Stomach (tissue), 4 donors: ENCODE measurements at regions not wholly inside any gene's neighbourhood (a gene's known extent, or its start where the extent isn't known, plus 50 kb on each side); places are given as distances from the start of the nearest gene placed in this dataset.

Experiments
- CTCF ChIP-seq, 7 experiments: fragments of 450-650 bp in 4 of 7; fragments of 200-600 bp in 3 of 7; sonication (generic) in 3 of 7; IDR thresholded peaks; one replicate each; pipeline ENCODE4 v1.5.1; 2016 to 2019; ENCODE audit warnings: antibody characterized with exemption in 7 of 7, control low read depth in 2 of 7, mild to moderate bottlenecking in 1 of 7
- POLR2A ChIP-seq, 4 donors: fragments of 450-650 bp; IDR thresholded peaks; one replicate each; pipeline ENCODE4 v1.6.1; 2016; ENCODE audit warnings: antibody characterized with exemption in 4 of 4, control low read depth in 2 of 4, mild to moderate bottlenecking in 1 of 4, moderate library complexity in 1 of 4
- POLR2AphosphoS5 ChIP-seq, 3 donors: sonication (generic); formaldehyde crosslinking; IDR thresholded peaks; one replicate each; pipeline ENCODE4 v1.6.1; 2016; ENCODE audit warnings: antibody characterized with exemption in 3 of 3

- TF ChIP-seq CTCF (IDR thresholded peaks at IDR 0.05) (no peak), POLR2A (IDR thresholded peaks at IDR 0.05) (no peak), POLR2AphosphoS5 (IDR thresholded peaks at IDR 0.05) (no peak)
These were observed 668.0 kb upstream of the RIOK2 start for GRCh38 chr5:97851036-97851435.
